ENCODE measurements at regions not wholly inside any gene's neighbourhood (a gene's known extent, or its start where the extent isn't known, plus 50 kb on each side); places are given as distances from the start of the nearest gene placed in this dataset.

GRCh38 chr6:103081126-103081525, 1687.6 kb downstream of the GRIK2 start:
- 96 to 100% methylated on average over 1 of the region's 1 CpG for WGBS, 2 donors (ENCODE audit: low coverage in 1 of 2)
- no peaks in the 10 kb centered on the region for H3K27me3 ChIP-seq
- H3K4me3 ChIP-seq: no peak overlapping the region
- intact Hi-C loops (cut with DNase I; ENCODE audit: low total_unique reads): no loop called here
- no peak overlapping the region for H3K27ac ChIP-seq
- no peak for DNase-seq
- TF ChIP-seq POLR2AphosphoS5 (IDR thresholded peaks at IDR 0.05) (no peak), POLR2A (IDR thresholded peaks at IDR 0.05) (no peak), EP300 (IDR thresholded peaks at IDR 0.05; ENCODE audit: low read depth) (no peak), CTCF (IDR thresholded peaks at IDR 0.05) (no peak)
- no peaks in the 10 kb centered on the region for H3K36me3 ChIP-seq
- no peaks in the 10 kb centered on the region for H3K4me1 ChIP-seq
- no peaks in the 10 kb centered on the region for H3K9me3 ChIP-seq
- in situ Hi-C loops (cut with MboI; ENCODE audit: low pct_ligation_motif_present in 1 of 4, low pct_unique_long_range_greater_than_20kb in 1 of 4, low sequenced_read_pairs in 3 of 4): no loop called here

- Histone ChIP-seq H3K36me3 (no peaks in the 10 kb centered on the region), H3K4me3 (no peak overlapping the region), H3K27me3 (no peaks in the 10 kb centered on the region), H3K9me3 (no peaks in the 10 kb centered on the region), H3K4me1 (no peaks in the 10 kb centered on the region), H3K27ac (no peak overlapping the region)
- in situ Hi-C loops (cut with MboI; ENCODE audit: low pct_ligation_motif_present in 1 of 4, low pct_unique_long_range_greater_than_20kb in 1 of 4, low sequenced_read_pairs in 3 of 4): no loop called here
- no peak for TF ChIP-seq CTCF (IDR thresholded peaks at IDR 0.05)
- no peak for TF ChIP-seq POLR2A (IDR thresholded peaks at IDR 0.05)
- TF ChIP-seq POLR2AphosphoS5 (IDR thresholded peaks at IDR 0.05): no peak
- TF ChIP-seq EP300 (IDR thresholded peaks at IDR 0.05; ENCODE audit: low read depth): no peak
- 63 to 80% methylated on average over 2 to 3 of the region's 3 CpGs for WGBS, 2 donors (ENCODE audit: low coverage in 1 of 2)
- intact Hi-C loops (cut with DNase I; ENCODE audit: low total_unique reads): no loop called here
- DNase-seq: no peak
Observed at GRCh38 chr6:103080497-103080896, 1687.0 kb downstream of the GRIK2 start.

GRCh38 chr6:103079867-103080266, 1686.4 kb downstream of the GRIK2 start:
- no peak overlapping the region for H3K4me3 ChIP-seq
- intact Hi-C loops (cut with DNase I; ENCODE audit: low total_unique reads): no loop called here

GRCh38 chr6:103062136-103062535, 1668.6 kb downstream of the GRIK2 start:
- H3K27ac ChIP-seq: no peak overlapping the region
- H3K9me3 ChIP-seq: peaks cover 0 to 2% of the 10 kb centered on the region in 2 donors
- intact Hi-C loops (cut with DNase I; ENCODE audit: low total_unique reads) (no loop called here), in situ Hi-C loops (cut with MboI; ENCODE audit: low pct_ligation_motif_present in 1 of 4, low pct_unique_long_range_greater_than_20kb in 1 of 4, low sequenced_read_pairs in 3 of 4) (no loop called here)
- TF ChIP-seq CTCF (IDR thresholded peaks at IDR 0.05) (no peak), POLR2A (IDR thresholded peaks at IDR 0.05) (no peak), EP300 (IDR thresholded peaks at IDR 0.05; ENCODE audit: low read depth) (no peak), POLR2AphosphoS5 (IDR thresholded peaks at IDR 0.05) (no peak)
- no peaks in the 10 kb centered on the region for H3K27me3 ChIP-seq
- DNase-seq: no peak
- H3K4me1 ChIP-seq: no peaks in the 10 kb centered on the region
- H3K4me3 ChIP-seq: no peak overlapping the region
- WGBS, 2 donors (ENCODE audit: low coverage in 1 of 2): 88% methylated on average over 1 of the region's 1 CpG
- H3K36me3 ChIP-seq: no peaks in the 10 kb centered on the region

More at GRCh38 chr6:103079867-103080266, 1686.4 kb downstream of the GRIK2 start:
- no peaks in the 10 kb centered on the region for H3K9me3 ChIP-seq
- no peaks in the 10 kb centered on the region for H3K36me3 ChIP-seq
- H3K27me3 ChIP-seq: no peaks in the 10 kb centered on the region
- no peak for TF ChIP-seq POLR2A (IDR thresholded peaks at IDR 0.05)
- TF ChIP-seq POLR2AphosphoS5 (IDR thresholded peaks at IDR 0.05): no peak
- no peak for TF ChIP-seq EP300 (IDR thresholded peaks at IDR 0.05; ENCODE audit: low read depth)
- no peak for TF ChIP-seq CTCF (IDR thresholded peaks at IDR 0.05)
- no peak overlapping the region for H3K27ac ChIP-seq
- no peaks in the 10 kb centered on the region for H3K4me1 ChIP-seq
- WGBS, 2 donors (ENCODE audit: low coverage in 1 of 2): 83 to 93% methylated on average over 1 of the region's 1 CpG
- DNase-seq: no peak
- in situ Hi-C loops (cut with MboI; ENCODE audit: low pct_ligation_motif_present in 1 of 4, low pct_unique_long_range_greater_than_20kb in 1 of 4, low sequenced_read_pairs in 3 of 4): no loop called here
